Left renal pelvis (tissue), 4 donors: ENCODE measurements at regions not wholly inside any gene's neighbourhood (a gene's known extent, or its start where the extent isn't known, plus 50 kb on each side); places are given as distances from the start of the nearest gene placed in this dataset.

Source experiments
- DNase-seq, 4 donors: peaks; one replicate each; pipeline ENCODE4 v3.0.0-alpha.2; 2013; ENCODE audit warnings: low read depth in 4 of 4, low spot score in 3 of 4

GRCh38 chr7:16172366-16172765, 249.0 kb downstream of the CRPPA start:
- DNase-seq, result no peak

GRCh38 chr7:16171928-16172327, 249.4 kb downstream of the CRPPA start:
- DNase-seq, result no peak

GRCh38 chr7:16170671-16171070, 250.7 kb downstream of the CRPPA start:
- no peak for DNase-seq

- DNase-seq, result no peak
Measured at GRCh38 chr7:16169537-16169936, 251.8 kb downstream of the CRPPA start.

- DNase-seq, result no peak
Measured at GRCh38 chr7:16167526-16167925, 253.8 kb downstream of the CRPPA start.

GRCh38 chr7:16144361-16144760, 277.0 kb downstream of the CRPPA start:
- DNase-seq, result no peak

GRCh38 chr7:16137944-16138343, 283.4 kb downstream of the CRPPA start:
- DNase-seq, result no peak

- no peak for DNase-seq
Measured at GRCh38 chr7:16136896-16137295, 284.4 kb downstream of the CRPPA start.

GRCh38 chr7:16135658-16136057, 285.7 kb downstream of the CRPPA start:
- no peak for DNase-seq

- DNase-seq, result no peak
Measured at GRCh38 chr7:16130111-16131110, 290.9 kb downstream of the CRPPA start.

GRCh38 chr7:16129431-16130110, 291.8 kb downstream of the CRPPA start:
- DNase-seq, result no peak

GRCh38 chr7:16123117-16123770, 298.1 kb downstream of the CRPPA start:
- DNase-seq, result no peak

GRCh38 chr7:16121876-16122390, 299.4 kb downstream of the CRPPA start:
- no peak for DNase-seq

GRCh38 chr7:16115374-16115773, 306.0 kb downstream of the CRPPA start:
- no peak for DNase-seq

GRCh38 chr7:16114633-16115032, 306.7 kb downstream of the CRPPA start:
- DNase-seq, result no peak

- no peak for DNase-seq
Measured at GRCh38 chr7:16114071-16114470, 307.3 kb downstream of the CRPPA start.

GRCh38 chr7:16113058-16113457, 308.3 kb downstream of the CRPPA start:
- DNase-seq, result no peak

GRCh38 chr7:16106869-16107268, 314.5 kb downstream of the CRPPA start:
- no peak for DNase-seq

- no peak for DNase-seq
Measured at GRCh38 chr7:16106300-16106699, 315.0 kb downstream of the CRPPA start.

GRCh38 chr7:16099302-16099849, 322.0 kb downstream of the CRPPA start:
- DNase-seq, result no peak
